Activated CD4-positive, alpha-beta T cell treated with anti-CD3 and anti-CD28 coated beads, Interleukin-2, amount 10 ng/mL, durations not matched to agents 24 days and 14 days (primary cell): ENCODE measurements at regions not wholly inside any gene's neighbourhood (a gene's known extent, or its start where the extent isn't known, plus 50 kb on each side); places are given as distances from the start of the nearest gene placed in this dataset.

Experiments
- DNase-seq: peaks from one replicate; pipeline ENCODE4 v3.0.0; 2022
- H3K27ac Mint-ChIP-seq: one replicate; pipeline ENCODE4 v1.8.0; 2022; ENCODE audit warnings: mild to moderate bottlenecking, mixed read lengths
- H3K27me3 Mint-ChIP-seq: one replicate; pipeline ENCODE4 v1.8.0; 2022; ENCODE audit warnings: mixed read lengths
- H3K36me3 Mint-ChIP-seq: one replicate; pipeline ENCODE4 v1.8.0; 2022; ENCODE audit warnings: low read depth, mild to moderate bottlenecking, mixed read lengths
- H3K4me1 Mint-ChIP-seq: one replicate; pipeline ENCODE4 v1.8.0; 2021; ENCODE audit warnings: mixed read lengths
- H3K4me3 Mint-ChIP-seq: one replicate; pipeline ENCODE4 v1.8.0; 2022; ENCODE audit warnings: mild to moderate bottlenecking, moderate library complexity, mixed read lengths
- H3K9me3 Mint-ChIP-seq: one replicate; pipeline ENCODE4 v1.8.0; 2021; ENCODE audit warnings: mixed read lengths
- intact Hi-C: fragments of 100-400 bp; cut with micrococcal nuclease; formaldehyde crosslinking; loops from one replicate; pipeline ENCODE4 v1.15.1; 2023

DNA sequence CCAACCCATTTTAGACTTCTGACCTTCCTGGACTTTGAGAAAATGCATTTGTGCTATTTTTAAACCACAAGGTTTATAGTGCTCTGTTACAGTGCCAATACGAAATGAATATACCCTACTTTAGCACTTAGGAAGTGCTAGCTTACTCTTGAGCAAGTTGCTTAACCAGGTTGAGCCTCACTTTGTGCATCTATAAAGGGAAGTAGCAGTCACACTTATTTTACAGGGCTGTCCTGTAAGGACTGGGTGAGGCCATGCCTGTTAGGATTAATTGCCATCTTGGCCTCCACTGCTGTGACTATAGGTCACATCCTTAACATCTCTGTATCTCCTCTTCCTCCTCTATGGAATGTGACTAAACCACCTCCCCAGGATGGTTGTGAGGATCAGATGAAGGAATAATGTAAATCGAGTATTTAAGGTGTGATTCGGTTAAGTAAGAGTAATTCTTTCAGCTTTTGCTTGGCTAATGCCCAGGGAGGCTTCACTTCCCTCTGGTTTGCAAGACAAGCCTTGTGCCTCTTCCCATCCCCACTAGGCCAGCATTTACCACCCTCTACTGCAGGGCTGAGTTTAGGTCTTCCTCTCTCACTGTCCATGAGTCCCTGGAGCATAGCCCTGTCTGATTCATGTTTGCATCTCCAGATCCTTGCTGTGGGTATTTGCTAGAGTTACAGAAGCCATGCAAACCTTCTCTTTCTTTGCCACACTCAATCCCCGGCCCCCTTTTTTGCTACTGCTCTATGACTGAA is 341.2 kb downstream of the ZNF521 start:
- DNase-seq = no peak
- no peaks in the 10 kb centered on the region for H3K27me3 Mint-ChIP-seq
- H3K36me3 Mint-ChIP-seq = no peaks in the 10 kb centered on the region
- no peak overlapping the region for H3K4me3 Mint-ChIP-seq
- intact Hi-C loops = no loop called here
- no peak overlapping the region for H3K27ac Mint-ChIP-seq
- no peaks in the 10 kb centered on the region for H3K9me3 Mint-ChIP-seq
- no peaks in the 10 kb centered on the region for H3K4me1 Mint-ChIP-seq
